Karpas-422 (cell line): ENCODE measurements at regions not wholly inside any gene's neighbourhood (a gene's known extent, or its start where the extent isn't known, plus 50 kb on each side); places are given as distances from the start of the nearest gene placed in this dataset.

ENCODE experiments used
- DNase-seq: peaks from one replicate; pipeline ENCODE4 v3.0.0-alpha.2; 2015
- H2AFZ ChIP-seq: fragments of 200-600 bp; sonication (generic); 2 replicates; pipeline ENCODE4 v1.6.1; 2014; ENCODE audit warnings: antibody characterized with exemption, low read length, mixed read lengths
- H3K27ac ChIP-seq: fragments of 200-600 bp; sonication (generic); 2 replicates; pipeline ENCODE4 v1.5.1; 2014; ENCODE audit warnings: mild to moderate bottlenecking, low read length, moderate library complexity
- H3K27me3 ChIP-seq: fragments of 200-600 bp; sonication (generic); 2 replicates; pipeline ENCODE4 v1.6.1; 2014; ENCODE audit warnings: low read length, mixed read lengths
- H3K36me3 ChIP-seq: fragments of 200-600 bp; sonication (generic); 2 replicates; pipeline ENCODE4 v1.6.1; 2014; ENCODE audit warnings: low read length, mixed read lengths; ENCODE audit not compliant: insufficient read depth
- H3K4me1 ChIP-seq: fragments of 200-600 bp; sonication (generic); 2 replicates; pipeline ENCODE4 v1.6.1; 2014; ENCODE audit warnings: mild to moderate bottlenecking, low read length, mixed read lengths
- H3K4me2 ChIP-seq: fragments of 200-600 bp; sonication (generic); 2 replicates; pipeline ENCODE4 v1.6.1; 2014; ENCODE audit warnings: low read length, low read depth, mild to moderate bottlenecking; ENCODE audit not compliant: poor library complexity, severe bottlenecking
- H3K4me3 ChIP-seq: fragments of 200-600 bp; sonication (generic); 2 replicates; pipeline ENCODE4 v1.5.1; 2014; ENCODE audit warnings: mild to moderate bottlenecking, antibody characterized with exemption, low read length, mixed read lengths
- H3K79me2 ChIP-seq: fragments of 200-600 bp; sonication (generic); 2 replicates; pipeline ENCODE4 v1.6.1; 2014; ENCODE audit warnings: mild to moderate bottlenecking, low read length, mixed read lengths
- H3K9ac ChIP-seq: fragments of 200-600 bp; sonication (generic); 2 replicates; pipeline ENCODE4 v1.6.0; 2014; ENCODE audit warnings: low read length
- H3K9me2 ChIP-seq: fragments of 200-600 bp; sonication (generic), shearing (Covaris generic); replicated peaks from 2 replicates; pipeline ENCODE4 v1.6.0; 2014; ENCODE audit warnings: mild to moderate bottlenecking, low read length, moderate library complexity; ENCODE audit not compliant: insufficient read depth
- H3K9me3 ChIP-seq: fragments of 300-700, 200-600 bp; sonication (generic); 2 replicates; pipeline ENCODE4 v1.6.1; 2014; ENCODE audit warnings: low read length, mixed read lengths
- H4K20me1 ChIP-seq: fragments of 200-600 bp; sonication (generic); 2 replicates; pipeline ENCODE4 v1.6.1; 2014; ENCODE audit warnings: mild to moderate bottlenecking, antibody characterized with exemption, low read length, low read depth; ENCODE audit not compliant: insufficient read depth

DNA sequence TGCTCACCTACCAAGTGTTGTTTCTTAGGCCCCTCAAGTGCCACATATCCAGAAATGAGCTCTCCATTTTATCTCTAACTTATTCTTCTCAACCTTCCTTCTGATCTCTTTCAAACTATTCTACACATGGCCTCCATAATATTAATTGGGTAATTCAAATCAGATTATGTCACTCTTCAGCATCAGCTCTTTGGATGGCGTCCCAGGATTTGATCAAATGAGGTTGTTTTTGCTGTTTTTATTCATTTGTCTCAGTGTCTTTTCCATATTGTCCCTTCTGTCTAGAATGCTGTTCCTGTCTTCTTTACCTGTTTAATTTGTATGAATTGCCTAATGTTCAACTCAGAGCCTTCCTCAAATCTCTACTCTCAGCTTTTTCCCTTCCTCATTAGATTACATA lies 234.6 kb upstream of the CXCL12 start:
- no peak overlapping the region for H3K27ac ChIP-seq
- H3K36me3 ChIP-seq = no peaks in the 10 kb centered on the region
- H3K9me3 ChIP-seq = no peaks in the 10 kb centered on the region
- H4K20me1 ChIP-seq = no peaks in the 10 kb centered on the region
- H2AFZ ChIP-seq = no peak overlapping the region
- no peaks in the 10 kb centered on the region for H3K79me2 ChIP-seq
- H3K9me2 ChIP-seq = no peaks in the 10 kb centered on the region
- H3K4me2 ChIP-seq = no peak overlapping the region
- no peak for DNase-seq
- no peak overlapping the region for H3K4me3 ChIP-seq
- H3K9ac ChIP-seq = no peak overlapping the region
- H3K4me1 ChIP-seq = no peaks in the 10 kb centered on the region
- no peaks in the 10 kb centered on the region for H3K27me3 ChIP-seq

DNA sequence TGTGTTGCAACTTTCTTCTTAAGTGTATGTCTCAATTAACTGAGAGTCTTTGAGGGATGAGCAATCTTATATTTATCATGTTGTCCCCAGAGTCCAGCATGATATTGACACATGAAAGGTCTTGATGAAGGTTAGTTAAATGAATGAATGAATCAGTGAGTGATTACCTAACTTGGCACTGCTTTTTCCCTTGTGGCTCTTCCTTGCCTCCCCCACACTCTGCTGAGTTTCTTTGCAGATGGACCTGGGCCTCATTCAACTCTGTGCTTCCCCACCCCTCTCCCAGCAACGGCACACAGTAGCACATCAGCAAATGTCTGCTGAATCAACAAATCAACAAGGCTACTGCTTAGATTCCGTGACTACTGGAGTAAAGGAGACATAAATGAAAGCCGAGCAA lies 235.1 kb upstream of the CXCL12 start:
- Histone ChIP-seq H3K79me2 (no peaks in the 10 kb centered on the region), H2AFZ (peak overlapping the region; percentile 54; the same call in 1 of the 2 replicates), H4K20me1 (no peaks in the 10 kb centered on the region), H3K9me3 (no peaks in the 10 kb centered on the region), H3K4me1 (no peaks in the 10 kb centered on the region), H3K9me2 (no peaks in the 10 kb centered on the region), H3K27ac (no peak overlapping the region), H3K4me3 (no peak overlapping the region), H3K9ac (no peak overlapping the region), H3K36me3 (no peaks in the 10 kb centered on the region), H3K4me2 (no peak overlapping the region), H3K27me3 (no peaks in the 10 kb centered on the region)
- no peak for DNase-seq

DNA sequence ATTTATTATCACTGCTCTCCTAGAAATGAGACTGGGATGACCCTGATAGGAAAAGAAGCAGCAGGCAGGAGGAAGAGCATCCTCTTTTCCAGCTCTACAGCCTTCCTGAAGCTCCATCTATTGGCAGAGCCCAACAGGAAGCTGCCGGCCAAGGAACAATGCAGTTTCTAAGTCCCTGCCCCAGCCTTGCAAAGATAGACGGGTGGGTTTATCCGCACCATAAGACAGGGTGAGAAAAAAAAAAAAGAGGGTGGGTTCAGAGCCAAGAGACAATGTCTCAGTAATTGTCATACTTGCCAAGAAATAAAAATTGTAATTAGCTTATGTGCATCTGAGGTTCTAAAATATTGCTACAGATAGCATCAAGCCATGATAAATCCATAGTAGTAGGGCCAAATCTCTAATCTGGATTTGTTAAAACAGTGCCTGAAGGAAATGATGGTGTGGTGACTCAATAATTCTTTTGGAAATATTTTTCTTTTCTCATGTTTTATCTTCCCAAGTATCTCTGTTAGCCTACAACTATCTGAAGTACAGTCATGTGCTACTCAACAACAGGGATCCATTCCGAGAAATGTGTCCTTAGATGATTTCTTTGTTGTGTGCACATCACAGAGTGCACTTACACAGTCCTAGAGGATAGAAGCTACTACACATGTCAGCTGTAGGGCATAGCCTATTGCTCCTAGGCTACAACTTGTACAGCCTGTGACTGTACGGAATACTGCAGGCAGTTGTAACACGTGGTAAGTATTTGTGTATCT lies 242.9 kb upstream of the CXCL12 start:
- H3K4me1 ChIP-seq = no peaks in the 10 kb centered on the region; the same call in 1 of the 2 replicates
- no peak for DNase-seq
- no peaks in the 10 kb centered on the region for H3K9me2 ChIP-seq
- H3K4me3 ChIP-seq = no peak overlapping the region
- H3K9ac ChIP-seq = no peak overlapping the region
- H3K4me2 ChIP-seq = no peak overlapping the region
- H4K20me1 ChIP-seq = no peaks in the 10 kb centered on the region
- no peaks in the 10 kb centered on the region for H3K27me3 ChIP-seq
- no peak overlapping the region for H2AFZ ChIP-seq
- no peaks in the 10 kb centered on the region for H3K36me3 ChIP-seq
- H3K79me2 ChIP-seq = no peaks in the 10 kb centered on the region
- no peaks in the 10 kb centered on the region for H3K9me3 ChIP-seq
- H3K27ac ChIP-seq = no peak overlapping the region

GRCh38 chr10:44628921-44629320 lies 244.0 kb upstream of the CXCL12 start:
- H4K20me1 ChIP-seq = no peaks in the 10 kb centered on the region
- peak overlapping the region; percentile 7 for H3K4me2 ChIP-seq
- H3K9me2 ChIP-seq = no peaks in the 10 kb centered on the region
- H3K79me2 ChIP-seq = no peaks in the 10 kb centered on the region
- H3K4me3 ChIP-seq = no peak overlapping the region
- H3K4me1 ChIP-seq = no peaks in the 10 kb centered on the region; the same call in 1 of the 2 replicates
- DNase-seq = no peak
- H3K9ac ChIP-seq = no peak overlapping the region
- H2AFZ ChIP-seq = no peak overlapping the region
- H3K27me3 ChIP-seq = no peaks in the 10 kb centered on the region
- H3K9me3 ChIP-seq = no peaks in the 10 kb centered on the region
- no peaks in the 10 kb centered on the region for H3K36me3 ChIP-seq
- H3K27ac ChIP-seq = no peak overlapping the region

GRCh38 chr10:44635176-44635575 lies 250.3 kb upstream of the CXCL12 start:
- no peak for DNase-seq
- Histone ChIP-seq H3K27ac (no peak overlapping the region), H3K4me1 (no peaks in the 10 kb centered on the region), H2AFZ (no peak overlapping the region), H3K4me3 (no peak overlapping the region), H3K79me2 (no peaks in the 10 kb centered on the region), H3K36me3 (no peaks in the 10 kb centered on the region), H3K27me3 (no peaks in the 10 kb centered on the region), H3K9me2 (no peaks in the 10 kb centered on the region), H3K4me2 (no peak overlapping the region), H3K9ac (no peak overlapping the region), H3K9me3 (no peaks in the 10 kb centered on the region), H4K20me1 (no peaks in the 10 kb centered on the region)

- Histone ChIP-seq H3K36me3 (no peaks in the 10 kb centered on the region), H3K27ac (no peak overlapping the region), H3K4me2 (no peak overlapping the region), H3K4me3 (no peak overlapping the region), H3K9ac (no peak overlapping the region), H3K4me1 (no peaks in the 10 kb centered on the region), H4K20me1 (no peaks in the 10 kb centered on the region), H2AFZ (no peak overlapping the region), H3K9me3 (no peaks in the 10 kb centered on the region), H3K9me2 (no peaks in the 10 kb centered on the region), H3K27me3 (no peaks in the 10 kb centered on the region), H3K79me2 (no peaks in the 10 kb centered on the region)
- DNase-seq = no peak
Observed at GRCh38 chr10:44636625-44637024, 251.7 kb upstream of the CXCL12 start.

- Histone ChIP-seq H3K79me2 (no peaks in the 10 kb centered on the region), H3K4me2 (no peak overlapping the region), H3K9me3 (no peaks in the 10 kb centered on the region), H2AFZ (no peak overlapping the region), H3K4me1 (no peaks in the 10 kb centered on the region), H3K9ac (no peak overlapping the region), H3K9me2 (no peaks in the 10 kb centered on the region), H3K27ac (no peak overlapping the region), H4K20me1 (no peaks in the 10 kb centered on the region), H3K27me3 (no peaks in the 10 kb centered on the region), H3K4me3 (no peak overlapping the region), H3K36me3 (no peaks in the 10 kb centered on the region)
- DNase-seq = no peak
Observed at GRCh38 chr10:44640429-44640828, 255.5 kb upstream of the CXCL12 start.

- H2AFZ ChIP-seq = no peak overlapping the region
- H3K9ac ChIP-seq = no peak overlapping the region
- no peaks in the 10 kb centered on the region for H3K36me3 ChIP-seq
- H3K4me2 ChIP-seq = no peak overlapping the region
- no peaks in the 10 kb centered on the region for H3K4me1 ChIP-seq
- no peak overlapping the region for H3K4me3 ChIP-seq
- H3K9me2 ChIP-seq = no peaks in the 10 kb centered on the region
- no peaks in the 10 kb centered on the region for H3K9me3 ChIP-seq
- no peak for DNase-seq
- no peak overlapping the region for H3K27ac ChIP-seq
- no peaks in the 10 kb centered on the region for H4K20me1 ChIP-seq
- H3K27me3 ChIP-seq = no peaks in the 10 kb centered on the region
- H3K79me2 ChIP-seq = no peaks in the 10 kb centered on the region
Observed at GRCh38 chr10:44647473-44647872, 262.6 kb upstream of the CXCL12 start.
